Smooth muscle cell of the brain vasculature (primary cell): ENCODE measurements at regions not wholly inside any gene's neighbourhood (a gene's known extent, or its start where the extent isn't known, plus 50 kb on each side); places are given as distances from the start of the nearest gene placed in this dataset.
"Not testable (repeated sequence)": the region's sequence is repeated elsewhere in the genome, so short reads cannot be mapped to it uniquely, and the experiment has no call there.

Experiments used
- DNase-seq: peaks from one replicate; pipeline ENCODE4 v3.0.0-alpha.2; 2012; ENCODE audit warnings: low read depth, low spot score

- no peak for DNase-seq
Observed at GRCh38 chr10:87603196-87603595, 56.5 kb upstream of the PAPSS2 start.

- no peak for DNase-seq
Observed at GRCh38 chr10:87603769-87604168, 55.9 kb upstream of the PAPSS2 start.

- peak; percentile 51 for DNase-seq
Observed at GRCh38 chr10:87605628-87606251, 53.9 kb upstream of the PAPSS2 start.

- DNase-seq = no peak
Observed at GRCh38 chr10:87608756-87609155, 50.9 kb upstream of the PAPSS2 start.

- DNase-seq = not testable (repeated sequence)
Observed at GRCh38 chr10:87609563-87609962, 50.1 kb upstream of the PAPSS2 start.
